Pancreas (tissue), 10 donors: ENCODE measurements at regions not wholly inside any gene's neighbourhood (a gene's known extent, or its start where the extent isn't known, plus 50 kb on each side); places are given as distances from the start of the nearest gene placed in this dataset.
"Not testable (repeated sequence)": the region's sequence is repeated elsewhere in the genome, so short reads cannot be mapped to it uniquely, and the experiment has no call there.

Source experiments
- ATAC-seq, 4 donors: fragments of 200-7000 bp; cut with Tn5 transposase; one replicate each; pipeline versions ENCODE4 v1.8.0 to v1.9.1; 2020; ENCODE audit warnings: mild to moderate bottlenecking in 4 of 4, moderate library complexity in 4 of 4
- DNase-seq, 6 donors: peaks; one replicate each; pipeline ENCODE4 v3.0.0-alpha.2; 2020
- FAIRE-seq: peaks from 2 replicates; lab custom pipeline; 2012; peaks lifted over from hg19 to GRCh38; lab: Jason Lieb, UNC
- H3K27ac ChIP-seq, 4 donors: fragments of 200-600 bp; sonication (generic); 1 replicate in 3 of 4; 2 replicates in 1 of 4; pipeline versions ENCODE4 v1.5.0 to v1.8.0; 2020
- H3K27me3 ChIP-seq, 4 donors: fragments of 200-600 bp; one replicate each; pipeline ENCODE4 v1.8.0; 2021
- H3K36me3 ChIP-seq, 3 donors: fragments of 200-600 bp; sonication (generic) in 1 of 3; one replicate each; pipeline versions ENCODE4 v1.5.0 to v1.8.0; 2020 to 2021
- H3K4me1 ChIP-seq, 3 donors: fragments of 200-600 bp; one replicate each; pipeline ENCODE4 v1.8.0; 2021
- H3K4me3 ChIP-seq, 4 donors: fragments of 200-600 bp; sonication (generic) in 2 of 4; one replicate each; pipeline versions ENCODE4 v1.5.0 to v1.8.0; 2020 to 2021
- H3K9me3 ChIP-seq, 4 donors: fragments of 200-600 bp; one replicate each; pipeline ENCODE4 v1.8.0; 2021
- CTCF ChIP-seq, 4 donors: fragments of 200-600 bp; sonication (generic) in 3 of 4; IDR thresholded peaks; one replicate each; pipeline versions ENCODE4 v1.5.0 to v1.8.0; 2021; ENCODE audit warnings: antibody characterized with exemption in 4 of 4
- WGBS, 2 donors: extraction: QIAGEN DNeasy Blood & Tissue Kit; methylation state at CpG; one replicate each; pipeline ENCODE4 v1.1.7; 2013; 5-methylcytosine and 5-hydroxymethylcytosine counted together
- intact Hi-C, 3 donors: fragments of 100-400 bp; cut with DNase I; formaldehyde crosslinking; loops; one replicate each; pipeline versions ENCODE4 v1.11.1 to v1.14.2; 2022
- donor health status: healthy with polysubstance abuse.
- donor health status: DM: no; HTN: no; CAD: no; lungs with moderate emphysema.
- donor health status: DM: no; HTN: no; CAD: no.
- donor health status: control.
- donor health status: control.
- donor health status: Bipolar disorder and iron deficiency.
- donor health status: DM: yes; HTN: yes; CAD: no.
- donor health status: DM: no; HTN: no; CAD: no.
- donor health status: DM: no; HTN: no; CAD: no.
- donor health status: DM: yes; HTN: yes; CAD: no.

DNA sequence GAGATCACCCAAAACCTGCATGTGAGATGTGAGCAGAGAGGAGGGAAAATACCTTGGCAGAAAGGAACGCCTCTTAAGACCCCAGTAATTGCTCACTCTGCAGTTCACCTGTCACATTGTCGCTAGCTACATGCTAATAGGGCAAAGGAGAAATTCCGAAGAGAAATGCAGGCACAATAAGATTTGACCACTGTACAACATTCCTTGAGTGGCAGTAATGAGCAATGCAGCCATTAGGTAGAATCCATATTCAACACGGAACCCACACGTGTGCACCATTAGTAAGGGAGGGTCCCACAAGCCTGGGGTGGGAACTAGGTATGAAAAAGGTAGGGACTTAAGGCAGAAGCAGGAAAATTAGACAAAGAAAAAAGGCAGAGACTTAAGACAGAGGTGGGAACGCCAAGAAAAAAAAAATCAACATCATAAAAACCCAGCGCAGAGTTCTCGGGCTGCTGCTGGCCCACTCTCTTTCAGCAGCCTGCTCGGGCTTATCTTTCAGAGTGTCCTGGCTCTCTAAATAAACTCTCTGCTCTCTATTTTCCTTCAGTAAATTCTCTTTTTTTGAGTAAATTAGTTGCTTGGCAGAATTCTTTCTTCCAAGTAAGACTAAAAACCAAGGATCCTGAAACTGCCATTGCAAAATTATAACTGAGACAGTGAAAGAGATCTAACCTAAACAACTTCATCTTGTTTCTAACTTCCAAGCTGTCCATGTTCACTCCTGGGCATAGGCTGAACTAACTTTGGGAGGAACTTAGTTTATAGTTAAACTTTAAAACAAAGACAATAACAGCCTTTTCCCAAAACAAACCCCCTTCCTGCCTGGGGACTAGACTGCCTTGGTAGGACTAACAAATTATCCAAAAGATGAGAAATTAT, 116.5 kb downstream of the CD24 start:
- ATAC-seq (no peak), DNase-seq (no peak), FAIRE-seq (no peak)
- Histone ChIP-seq H3K4me3 (no peak overlapping the region), H3K27ac (no peak overlapping the region), H3K36me3 (no peaks in the 10 kb centered on the region), H3K4me1 (no peaks in the 10 kb centered on the region), H3K9me3 (no peaks in the 10 kb centered on the region), H3K27me3 (no peaks in the 10 kb centered on the region)
- TF ChIP-seq CTCF (IDR thresholded peaks at IDR 0.05): no peak
- intact Hi-C loops: no loop called here
- 91 to 93% methylated on average over 9 of the region's 9 CpGs for WGBS, 2 donors

DNA sequence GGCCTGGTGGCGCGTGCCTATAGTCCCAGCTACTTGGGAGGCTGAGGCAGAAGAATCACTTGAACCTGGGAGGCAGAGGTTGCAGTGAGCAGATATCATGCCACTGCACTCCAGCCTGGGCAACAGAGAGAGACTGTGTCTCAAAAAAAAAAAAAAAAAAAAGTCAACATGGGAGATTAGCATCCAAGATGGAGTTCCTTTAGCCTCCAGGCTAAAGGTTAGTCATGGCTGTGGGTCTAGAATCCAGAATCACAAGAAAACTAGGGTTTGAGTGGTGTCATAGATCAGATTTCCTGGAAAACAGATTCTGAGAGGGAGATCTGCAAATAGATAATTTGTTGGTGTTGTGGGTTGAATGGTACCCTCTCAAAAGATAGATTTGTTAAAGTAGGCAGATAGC, 117.2 kb downstream of the CD24 start:
- H3K4me1 ChIP-seq, H3K27me3 ChIP-seq, DNase-seq, intact Hi-C loops, ATAC-seq, H3K9me3 ChIP-seq, H3K36me3 ChIP-seq, FAIRE-seq, H3K4me3 ChIP-seq, H3K27ac ChIP-seq: not testable (repeated sequence)
- 92 to 98% methylated on average over 2 of the region's 2 CpGs for WGBS, 2 donors

DNA sequence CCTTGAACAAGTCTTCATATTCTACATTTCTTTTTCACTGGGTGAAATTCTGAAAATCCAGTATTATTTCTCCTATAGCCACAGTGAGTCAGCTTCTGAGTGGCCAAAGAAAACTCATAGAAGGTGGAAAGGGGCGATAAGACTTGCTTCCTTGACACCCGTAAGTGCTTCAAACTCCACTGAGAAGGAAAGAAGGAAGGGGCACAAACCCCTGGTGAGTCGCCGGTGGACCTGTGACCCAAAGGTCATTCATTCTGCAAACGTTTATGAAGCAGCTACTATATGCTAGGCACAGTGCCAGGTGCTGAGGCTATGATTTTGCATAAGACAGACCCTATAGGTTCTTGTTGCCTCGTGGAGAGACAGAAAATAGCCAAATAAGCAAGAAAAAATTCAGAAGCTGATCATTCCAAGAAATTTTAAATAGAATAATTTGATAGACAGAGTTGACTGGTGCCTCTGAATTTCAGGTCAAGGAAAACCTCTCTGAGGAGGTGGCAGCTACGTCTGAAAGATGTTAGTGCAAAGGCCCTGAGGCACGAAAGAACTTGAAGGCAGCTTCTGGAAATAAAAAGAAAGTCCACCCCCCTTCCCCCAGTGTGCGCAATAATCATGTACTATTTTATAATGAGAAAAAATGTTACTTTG, 118.2 kb downstream of the CD24 start:
- no peaks in the 10 kb centered on the region for H3K9me3 ChIP-seq
- no peaks in the 10 kb centered on the region for H3K36me3 ChIP-seq
- no peaks in the 10 kb centered on the region for H3K27me3 ChIP-seq
- no peak for ATAC-seq
- H3K4me3 ChIP-seq: no peak overlapping the region
- FAIRE-seq: no peak
- no peak for TF ChIP-seq CTCF (IDR thresholded peaks at IDR 0.05)
- no peak overlapping the region for H3K27ac ChIP-seq
- no peaks in the 10 kb centered on the region for H3K4me1 ChIP-seq
- 84 to 91% methylated on average over 9 of the region's 9 CpGs for WGBS, 2 donors
- intact Hi-C loops: no loop called here
- no peak for DNase-seq

GRCh38 chr6:106855117-106855516, 119.4 kb downstream of the CD24 start:
- Histone ChIP-seq H3K27me3 (no peaks in the 10 kb centered on the region), H3K4me1 (no peaks in the 10 kb centered on the region), H3K4me3 (no peak overlapping the region), H3K27ac (no peak overlapping the region), H3K9me3 (no peaks in the 10 kb centered on the region), H3K36me3 (no peaks in the 10 kb centered on the region)
- intact Hi-C loops: no loop called here
- no peak for DNase-seq
- FAIRE-seq: no peak
- 71 to 72% methylated on average over 4 of the region's 4 CpGs for WGBS, 2 donors
- no peak for ATAC-seq
- TF ChIP-seq CTCF (IDR thresholded peaks at IDR 0.05): no peak

GRCh38 chr6:106849676-106850332, 124.7 kb downstream of the CD24 start:
- no peak for ATAC-seq
- no peak for FAIRE-seq
- no peak for DNase-seq
- no peaks in the 10 kb centered on the region for H3K27me3 ChIP-seq
- intact Hi-C loops: no loop called here
- no peak overlapping the region for H3K4me3 ChIP-seq
- no peak overlapping the region for H3K27ac ChIP-seq
- no peak for TF ChIP-seq CTCF (IDR thresholded peaks at IDR 0.05)
- no peaks in the 10 kb centered on the region for H3K4me1 ChIP-seq
- H3K9me3 ChIP-seq: no peaks in the 10 kb centered on the region
- no peaks in the 10 kb centered on the region for H3K36me3 ChIP-seq
- 78 to 85% methylated on average over 6 of the region's 6 CpGs for WGBS, 2 donors
